ENCODE measurements at regions not wholly inside any gene's neighbourhood (a gene's known extent, or its start where the extent isn't known, plus 50 kb on each side); places are given as distances from the start of the nearest gene placed in this dataset.

GRCh38 chrX:115906276-115906675 is 264.3 kb upstream of the AGTR2 start:
- TF ChIP-seq CTCF (conservative IDR thresholded peaks at IDR 0.05) (no peak), ZFX (IDR thresholded peaks at IDR 0.05) (no peak)
